Esophagus muscularis mucosa (tissue), 4 donors: ENCODE measurements at regions not wholly inside any gene's neighbourhood (a gene's known extent, or its start where the extent isn't known, plus 50 kb on each side); places are given as distances from the start of the nearest gene placed in this dataset.

Source experiments
- DNase-seq: peaks from one replicate; pipeline ENCODE4 v3.0.0-alpha.2; 2017; ENCODE audit errors: extremely low spot score
- H3K27ac ChIP-seq, 4 donors: fragments of 200-600 bp; sonication (generic); replicated peaks in 1 of 4; 1 replicate in 3 of 4; 2 replicates in 1 of 4; pipeline ENCODE4 v1.5.1; 2016 to 2019; ENCODE audit warnings: mild to moderate bottlenecking in 1 of 4
- H3K27me3 ChIP-seq, 4 donors: fragments of 200-600 bp; sonication (generic); one replicate each; pipeline versions ENCODE4 v1.5.1 to v1.6.0; 2016 to 2019
- H3K36me3 ChIP-seq, 4 donors: fragments of 200-600 bp; sonication (generic); one replicate each; pipeline ENCODE4 v1.5.1; 2016 to 2019
- H3K4me1 ChIP-seq, 4 donors: fragments of 200-600 bp; sonication (generic); one replicate each; pipeline ENCODE4 v1.5.1; 2016 to 2019
- H3K4me3 ChIP-seq, 4 donors: fragments of 200-600 bp; sonication (generic); 1 replicate in 2 of 4; 2 replicates in 2 of 4; pipeline ENCODE4 v1.5.1; 2016 to 2019; ENCODE audit warnings: mild to moderate bottlenecking in 4 of 4, moderate library complexity in 1 of 4
- H3K9me3 ChIP-seq, 4 donors: fragments of 200-600 bp; sonication (generic); 1 replicate in 3 of 4; 2 replicates in 1 of 4; pipeline ENCODE4 v1.5.1; 2016 to 2019
- EP300 ChIP-seq: sonication (generic); formaldehyde crosslinking; IDR thresholded peaks from one replicate; pipeline ENCODE4 v1.6.1; 2017; ENCODE audit warnings: antibody characterized with exemption
- POLR2A ChIP-seq: fragments of 450-650 bp; IDR thresholded peaks from one replicate; pipeline ENCODE4 v1.6.1; 2017; ENCODE audit warnings: antibody characterized with exemption, moderate library complexity, mild to moderate bottlenecking, low read depth
- POLR2AphosphoS5 ChIP-seq, 2 donors: sonication (generic); formaldehyde crosslinking; IDR thresholded peaks; one replicate each; pipeline ENCODE4 v1.6.1; 2017; ENCODE audit warnings: antibody characterized with exemption in 2 of 2
- WGBS: methylation state at CpG from one replicate; pipeline ENCODE4 v1.1.5; 2018; 5-methylcytosine and 5-hydroxymethylcytosine counted together
- intact Hi-C: fragments of 100-400 bp; cut with DNase I; formaldehyde crosslinking; loops from one replicate; pipeline ENCODE4 v1.15.1; 2023
- TF ChIP-seq, protein P1 (sequence below), 3 experiments: fragments of 200-600 bp in 2 of 3; fragments of 450-650 bp in 1 of 3; sonication (generic) in 2 of 3; IDR thresholded peaks; one replicate each; pipeline ENCODE4 v1.5.1; 2017 to 2019; ENCODE audit warnings: antibody characterized with exemption in 3 of 3, mild to moderate bottlenecking in 2 of 3, moderate library complexity in 1 of 3

DNA sequence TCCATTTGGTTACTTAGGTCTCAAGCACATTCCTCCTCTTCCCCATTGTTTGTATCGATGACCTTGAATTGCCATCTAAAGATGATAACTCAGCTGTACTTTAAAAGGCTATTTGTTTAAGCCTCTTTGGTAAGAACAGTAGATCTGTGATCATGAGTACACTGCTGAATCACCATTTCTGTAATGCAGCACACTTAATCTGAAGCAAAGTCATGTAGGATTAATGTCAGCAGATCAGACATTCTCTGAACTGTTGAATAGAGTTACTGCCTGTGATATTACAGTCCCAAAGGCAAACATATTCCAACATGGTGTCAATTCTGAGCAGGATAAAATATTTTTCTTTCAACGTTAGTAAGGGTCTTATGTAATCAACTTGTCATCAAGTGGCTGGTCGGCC is 631.6 kb downstream of the TECRL start:
- no peaks in the 10 kb centered on the region for H3K27me3 ChIP-seq
- H3K36me3 ChIP-seq = no peaks in the 10 kb centered on the region
- no peaks in the 10 kb centered on the region for H3K9me3 ChIP-seq
- TF ChIP-seq POLR2AphosphoS5 (IDR thresholded peaks at IDR 0.05) (no peak), EP300 (no peak)
- WGBS = 75% methylated on average over 3 of the region's 3 CpGs
- no peaks in the 10 kb centered on the region for H3K4me1 ChIP-seq
- no peak for DNase-seq
- no peak overlapping the region for H3K4me3 ChIP-seq
- intact Hi-C loops = no loop called here
- no peak overlapping the region for H3K27ac ChIP-seq

DNA sequence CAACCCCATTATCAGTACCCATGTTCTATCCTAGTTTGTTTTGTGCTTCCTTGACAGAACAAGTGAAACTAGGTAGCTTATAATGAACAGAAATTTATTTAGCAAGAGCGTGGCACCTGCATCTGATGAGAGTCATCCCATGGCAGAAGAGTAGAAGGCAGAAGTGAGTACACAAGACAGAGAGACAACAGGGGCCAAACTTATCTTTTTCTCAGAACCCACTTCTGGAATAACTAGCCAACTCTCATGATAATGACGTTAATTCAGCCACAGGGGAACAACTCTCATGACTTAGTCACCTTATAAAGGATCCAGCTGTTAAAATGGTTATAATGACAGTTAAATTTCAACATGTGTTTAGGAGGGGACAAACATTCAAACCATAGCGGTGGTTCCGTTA is 644.9 kb downstream of the TECRL start:
- WGBS = 70% methylated on average over 4 of the region's 4 CpGs
- Histone ChIP-seq H3K4me3 (no peak overlapping the region), H3K4me1 (no peaks in the 10 kb centered on the region), H3K9me3 (no peaks in the 10 kb centered on the region), H3K36me3 (no peaks in the 10 kb centered on the region), H3K27ac (no peak overlapping the region), H3K27me3 (no peaks in the 10 kb centered on the region)
- no peak for DNase-seq
- intact Hi-C loops = no loop called here
- TF ChIP-seq EP300 = no peak
- TF ChIP-seq POLR2AphosphoS5 (IDR thresholded peaks at IDR 0.05) = no peak
- TF ChIP-seq, protein P1, sequence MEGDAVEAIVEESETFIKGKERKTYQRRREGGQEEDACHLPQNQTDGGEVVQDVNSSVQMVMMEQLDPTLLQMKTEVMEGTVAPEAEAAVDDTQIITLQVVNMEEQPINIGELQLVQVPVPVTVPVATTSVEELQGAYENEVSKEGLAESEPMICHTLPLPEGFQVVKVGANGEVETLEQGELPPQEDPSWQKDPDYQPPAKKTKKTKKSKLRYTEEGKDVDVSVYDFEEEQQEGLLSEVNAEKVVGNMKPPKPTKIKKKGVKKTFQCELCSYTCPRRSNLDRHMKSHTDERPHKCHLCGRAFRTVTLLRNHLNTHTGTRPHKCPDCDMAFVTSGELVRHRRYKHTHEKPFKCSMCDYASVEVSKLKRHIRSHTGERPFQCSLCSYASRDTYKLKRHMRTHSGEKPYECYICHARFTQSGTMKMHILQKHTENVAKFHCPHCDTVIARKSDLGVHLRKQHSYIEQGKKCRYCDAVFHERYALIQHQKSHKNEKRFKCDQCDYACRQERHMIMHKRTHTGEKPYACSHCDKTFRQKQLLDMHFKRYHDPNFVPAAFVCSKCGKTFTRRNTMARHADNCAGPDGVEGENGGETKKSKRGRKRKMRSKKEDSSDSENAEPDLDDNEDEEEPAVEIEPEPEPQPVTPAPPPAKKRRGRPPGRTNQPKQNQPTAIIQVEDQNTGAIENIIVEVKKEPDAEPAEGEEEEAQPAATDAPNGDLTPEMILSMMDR (IDR thresholded peaks at IDR 0.05) = no peak
- TF ChIP-seq POLR2A = no peak

DNA sequence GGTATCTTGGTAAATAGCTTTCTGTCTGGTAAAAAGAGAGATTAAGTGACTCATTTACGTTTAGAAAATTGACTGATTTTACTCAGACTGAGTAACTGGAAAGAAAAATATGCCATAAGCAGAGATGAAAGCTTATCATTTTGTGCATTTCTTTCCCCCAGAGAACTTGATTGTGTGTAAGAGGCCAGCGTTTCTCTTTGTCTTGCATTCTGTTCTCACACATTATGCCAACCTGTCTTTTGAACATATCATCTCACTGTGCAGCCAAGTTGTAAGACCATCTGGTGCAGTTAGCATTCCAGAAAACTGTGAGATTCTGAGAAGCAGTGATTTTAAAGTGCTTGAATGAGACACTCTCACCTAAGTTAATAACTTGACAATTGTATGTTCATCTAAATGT is 651.3 kb downstream of the TECRL start:
- Histone ChIP-seq H3K4me3 (no peak overlapping the region), H3K27me3 (no peaks in the 10 kb centered on the region), H3K9me3 (no peaks in the 10 kb centered on the region), H3K36me3 (no peaks in the 10 kb centered on the region), H3K27ac (no peak overlapping the region), H3K4me1 (no peaks in the 10 kb centered on the region)
- intact Hi-C loops = no loop called here
- WGBS = 44% methylated on average over 2 of the region's 2 CpGs
- no peak for DNase-seq
- TF ChIP-seq POLR2AphosphoS5 (IDR thresholded peaks at IDR 0.05) = no peak
- TF ChIP-seq, protein P1 (IDR thresholded peaks at IDR 0.05) = no peak
- no peak for TF ChIP-seq POLR2A
- no peak for TF ChIP-seq EP300

DNA sequence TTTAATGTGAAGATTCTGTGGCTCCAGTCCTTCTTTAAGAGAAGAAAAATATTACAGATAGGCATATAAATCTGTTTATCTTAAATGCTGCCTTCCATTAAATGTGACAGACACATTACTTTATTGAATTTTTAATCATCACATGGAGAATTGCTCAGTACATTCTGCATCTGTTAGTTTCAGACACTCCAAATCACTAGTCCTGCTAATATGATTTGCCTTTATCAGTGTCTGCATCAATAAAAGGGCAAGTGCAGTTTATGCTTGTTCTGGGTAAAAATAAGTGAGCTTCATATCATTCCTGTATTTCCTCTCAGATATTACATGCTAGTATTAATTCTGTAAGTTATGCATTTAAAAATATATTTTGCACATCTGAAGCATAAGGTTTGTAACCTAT is 666.4 kb downstream of the TECRL start:
- DNase-seq = no peak
- Histone ChIP-seq H3K27me3 (no peaks in the 10 kb centered on the region), H3K36me3 (no peaks in the 10 kb centered on the region), H3K4me1 (no peaks in the 10 kb centered on the region), H3K4me3 (no peak overlapping the region), H3K27ac (no peak overlapping the region), H3K9me3 (no peaks in the 10 kb centered on the region)
- intact Hi-C loops = no loop called here
- no peak for TF ChIP-seq EP300
- no peak for TF ChIP-seq POLR2A
- TF ChIP-seq POLR2AphosphoS5 (IDR thresholded peaks at IDR 0.05) = no peak
- TF ChIP-seq, protein P1 (IDR thresholded peaks at IDR 0.05) = no peak

DNA sequence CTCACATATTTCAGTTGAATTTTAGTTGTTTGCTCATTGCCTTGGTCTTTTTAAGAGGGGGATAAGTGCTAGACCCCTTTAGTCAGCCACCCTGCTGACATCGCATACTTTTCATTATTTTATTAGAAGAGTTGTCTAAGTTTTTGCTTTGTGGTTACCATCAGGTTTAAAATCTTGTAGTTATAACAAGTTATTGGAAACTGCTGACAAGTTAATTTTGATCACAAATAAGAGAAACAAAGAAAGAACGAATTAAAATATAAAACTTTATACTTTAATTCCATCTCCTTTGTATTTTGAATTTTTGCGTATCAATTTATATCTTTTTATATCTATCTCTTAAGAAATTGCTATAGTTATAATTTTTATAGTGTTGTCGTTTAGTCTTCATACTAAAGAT is 679.7 kb downstream of the TECRL start:
- Histone ChIP-seq H3K36me3 (no peaks in the 10 kb centered on the region), H3K27ac (no peak overlapping the region), H3K9me3 (no peaks in the 10 kb centered on the region), H3K27me3 (no peaks in the 10 kb centered on the region), H3K4me3 (no peak overlapping the region), H3K4me1 (no peaks in the 10 kb centered on the region)
- DNase-seq = no peak
- intact Hi-C loops = no loop called here
- TF ChIP-seq POLR2A = no peak
- no peak for TF ChIP-seq EP300
- no peak for TF ChIP-seq POLR2AphosphoS5 (IDR thresholded peaks at IDR 0.05)
- TF ChIP-seq, protein P1 (IDR thresholded peaks at IDR 0.05) = no peak
- WGBS = 90% methylated on average over 4 of the region's 4 CpGs
